HEK293 (cell line): ENCODE measurements at regions not wholly inside any gene's neighbourhood (a gene's known extent, or its start where the extent isn't known, plus 50 kb on each side); places are given as distances from the start of the nearest gene placed in this dataset.

Source experiments
- CTCF ChIA-PET: fragments of 350-600 bp; formaldehyde crosslinking; extraction: SDS; loops from one replicate; lab custom pipeline; 2021; ENCODE audit warnings: antibody characterized with exemption; lab: Yijun Ruan, JAX
- POLR2A ChIA-PET: fragments of 300-600 bp; formaldehyde crosslinking; extraction: SDS; loops from one replicate; lab custom pipeline; 2020; ENCODE audit warnings: antibody characterized with exemption, inconsistent platforms; lab: Yijun Ruan, JAX
- H3K27ac ChIP-seq: fragments of 200-500 bp; sonication (Bioruptor generic); 2 replicates; pipeline ENCODE4 v1.5.1; 2014; ENCODE audit warnings: low read depth, low read length, control low read depth, inconsistent platforms; ENCODE audit errors: extremely low read depth
- H3K36me3 ChIP-seq, 2 experiments: fragments of 200-500 bp in 1 of 2; sonication (Bioruptor generic) in 1 of 2; 1 replicate in 1 of 2; 2 replicates in 1 of 2; pipeline ENCODE4 v1.5.1; 2014 to 2017; ENCODE audit warnings: inconsistent platforms in 2 of 2, low read length in 2 of 2; ENCODE audit not compliant: control insufficient read depth in 2 of 2, insufficient read depth in 1 of 2
- H3K4me1 ChIP-seq: fragments of 200-500 bp; sonication (Bioruptor generic); 2 replicates; pipeline ENCODE4 v1.5.1; 2014; ENCODE audit warnings: mild to moderate bottlenecking, low read length, inconsistent platforms; ENCODE audit not compliant: control insufficient read depth, insufficient read depth
- H3K4me3 ChIP-seq: 2 replicates; pipeline ENCODE4 v1.5.1; 2011; ENCODE audit warnings: low read depth, mild to moderate bottlenecking, control low read depth, low read length, moderate library complexity
- H3K9me3 ChIP-seq: fragments of 200-500 bp; sonication (Bioruptor generic); 2 replicates; pipeline ENCODE4 v1.5.1; 2014; ENCODE audit warnings: low read depth, low read length, inconsistent platforms; ENCODE audit not compliant: control insufficient read depth, insufficient read depth
- HOXD13 ChIP-seq: sonication (generic); formaldehyde crosslinking; IDR thresholded peaks from 2 replicates; pipeline ENCODE4 v1.8.0; 2022; ENCODE audit warnings: missing genetic modification reagents, borderline replicate concordance
- PRDM6 ChIP-seq: fragments of 450-650 bp; formaldehyde crosslinking; IDR thresholded peaks from 2 replicates; pipeline ENCODE4 v1.5.1; 2017; ENCODE audit warnings: missing biosample characterization, missing genetic modification characterization
- REPIN1 ChIP-seq: fragments of 450-650 bp; formaldehyde crosslinking; IDR thresholded peaks from 2 replicates; pipeline ENCODE4 v1.5.1; 2017; ENCODE audit warnings: missing biosample characterization, missing genetic modification characterization, low read depth
- REST ChIP-seq: fragments of 450-650 bp; formaldehyde crosslinking; IDR thresholded peaks from 2 replicates; pipeline ENCODE4 v1.5.1; 2016; ENCODE audit warnings: missing biosample characterization, missing genetic modification characterization
- ZNF121 ChIP-seq: fragments of 450-650 bp; formaldehyde crosslinking; IDR thresholded peaks from 2 replicates; pipeline ENCODE4 v1.5.1; 2016; ENCODE audit warnings: missing biosample characterization, missing genetic modification characterization
- ZNF133 ChIP-seq: fragments of 450-650 bp; formaldehyde crosslinking; IDR thresholded peaks from 2 replicates; pipeline ENCODE4 v1.5.1; 2016; ENCODE audit warnings: missing biosample characterization, missing genetic modification characterization
- ZNF155 ChIP-seq: fragments of 450-650 bp; formaldehyde crosslinking; IDR thresholded peaks from 2 replicates; pipeline ENCODE4 v1.5.1; 2016; ENCODE audit warnings: missing biosample characterization, missing genetic modification characterization
- ZNF174 ChIP-seq: fragments of 450-650 bp; formaldehyde crosslinking; IDR thresholded peaks from 2 replicates; pipeline ENCODE4 v1.5.0; 2017; ENCODE audit warnings: missing biosample characterization, mild to moderate bottlenecking, missing genetic modification characterization
- ZNF274 ChIP-seq, 2 experiments: fragments of 200-500 bp in 1 of 2; fragments of 450-650 bp in 1 of 2; sonication (Bioruptor generic) in 1 of 2; formaldehyde crosslinking in 1 of 2; IDR thresholded peaks; 2 replicates each; pipeline versions ENCODE4 v1.5.1 to v1.6.1; 2014 to 2016; ENCODE audit warnings: borderline replicate concordance in 1 of 2, inconsistent platforms in 1 of 2, low read length in 1 of 2, missing biosample characterization in 1 of 2, missing genetic modification characterization in 1 of 2
- ZNF335 ChIP-seq: fragments of 450-650 bp; formaldehyde crosslinking; conservative IDR thresholded peaks from 2 replicates; pipeline ENCODE4 v1.5.1; 2016; ENCODE audit warnings: missing biosample characterization, missing genetic modification characterization
- ZNF426 ChIP-seq: fragments of 450-650 bp; formaldehyde crosslinking; IDR thresholded peaks from 2 replicates; pipeline ENCODE4 v1.5.1; 2017; ENCODE audit warnings: missing biosample characterization, missing genetic modification characterization, mild to moderate bottlenecking, inconsistent platforms, moderate library complexity
- ZNF544 ChIP-seq: fragments of 450-650 bp; formaldehyde crosslinking; IDR thresholded peaks from 2 replicates; pipeline ENCODE4 v1.5.0; 2017; ENCODE audit warnings: missing biosample characterization, missing genetic modification characterization
- ZNF561 ChIP-seq: fragments of 450-650 bp; IDR thresholded peaks from 2 replicates; pipeline ENCODE4 v1.5.1; 2018; ENCODE audit warnings: missing biosample characterization, missing genetic modification characterization, borderline replicate concordance
- ZNF624 ChIP-seq: fragments of 450-650 bp; formaldehyde crosslinking; IDR thresholded peaks from 2 replicates; pipeline ENCODE4 v1.5.1; 2017; ENCODE audit warnings: missing biosample characterization, missing genetic modification characterization
- ZNF660 ChIP-seq: fragments of 450-650 bp; IDR thresholded peaks from 2 replicates; pipeline ENCODE4 v1.5.1; 2018; ENCODE audit warnings: missing biosample characterization, mild to moderate bottlenecking, missing genetic modification characterization
- ZNF701 ChIP-seq: fragments of 450-650 bp; formaldehyde crosslinking; IDR thresholded peaks from 2 replicates; pipeline ENCODE4 v1.5.1; 2016; ENCODE audit warnings: missing biosample characterization, missing genetic modification characterization
- ZNF791 ChIP-seq: fragments of 450-650 bp; formaldehyde crosslinking; IDR thresholded peaks from 2 replicates; pipeline ENCODE4 v1.5.1; 2016; ENCODE audit warnings: missing biosample characterization, missing genetic modification characterization
- ZSCAN5A ChIP-seq: fragments of 450-650 bp; formaldehyde crosslinking; IDR thresholded peaks from 2 replicates; pipeline ENCODE4 v1.5.1; 2016; ENCODE audit warnings: missing biosample characterization, missing genetic modification characterization
- TF ChIP-seq, protein P1 (sequence below): fragments of 450-650 bp; formaldehyde crosslinking; IDR thresholded peaks from 2 replicates; pipeline ENCODE4 v1.5.1; 2017; ENCODE audit warnings: missing biosample characterization, missing genetic modification characterization
- TF ChIP-seq, protein P2 (sequence below): fragments of 450-650 bp; formaldehyde crosslinking; IDR thresholded peaks from 2 replicates; pipeline ENCODE4 v1.5.1; 2016; ENCODE audit warnings: missing biosample characterization, missing genetic modification characterization
- TF ChIP-seq, protein P3 (sequence below): fragments of 450-650 bp; formaldehyde crosslinking; IDR thresholded peaks from 2 replicates; pipeline ENCODE4 v1.5.1; 2016; ENCODE audit warnings: missing biosample characterization, missing genetic modification characterization

DNA sequence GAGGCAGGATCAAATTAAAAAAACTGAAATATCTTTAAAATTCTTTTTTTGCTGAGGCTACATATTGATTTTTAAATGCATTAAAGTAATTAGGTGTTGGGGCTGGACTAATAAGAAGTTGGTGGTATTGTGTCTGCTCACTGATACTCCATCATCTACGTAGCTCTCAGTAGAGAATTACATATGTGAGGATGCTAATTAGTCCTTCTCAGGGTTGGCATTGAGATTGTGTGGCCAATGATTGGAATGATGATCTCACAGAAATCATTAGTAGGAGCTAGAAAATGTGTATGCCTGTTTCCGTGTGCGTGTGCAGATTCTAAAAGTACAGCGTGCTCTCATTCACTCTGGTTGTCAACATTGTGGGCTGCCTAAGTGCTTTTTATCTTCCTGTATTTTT lies 283.8 kb downstream of the SH3GL2 start:
- H3K27ac ChIP-seq = no peak overlapping the region
- ChIA-PET POLR2A (no interaction called here), CTCF (interaction anchor here (0.6 to 0.7 kb wide), 2 partner anchors 151 to 1166 kb away, joined by 3 read pairs; no protein-coding TSS in a partner anchor)
- H3K4me1 ChIP-seq = peaks cover 3% of the 10 kb centered on the region; the same call in 1 of the 2 replicates
- H3K36me3 ChIP-seq = no peaks in the 10 kb centered on the region
- no peaks in the 10 kb centered on the region for H3K9me3 ChIP-seq
- no peak overlapping the region for H3K4me3 ChIP-seq
- TF ChIP-seq ZNF133 (tag by site-specific recombination) (no peak), ZNF561 (tag by site-specific recombination) (no peak), ZSCAN5A (tag by site-specific recombination) (no peak), ZNF174 (tag by site-specific recombination) (no peak), REST (tag by site-specific recombination) (no peak), ZNF544 (tag by site-specific recombination) (no peak), ZNF624 (tag by site-specific recombination) (no peak), PRDM6 (no peak), HOXD13 (CRISPR knock-in tag) (no peak), ZNF274 (IDR thresholded peaks at IDR 0.05; ENCODE audit: low read length) (no peak), ZNF274 (tag by site-specific recombination; IDR thresholded peaks at IDR 0.05; ENCODE audit: borderline replicate concordance) (no peak), ZNF701 (no peak), ZNF660 (tag by site-specific recombination) (no peak)
- TF ChIP-seq, protein P1, sequence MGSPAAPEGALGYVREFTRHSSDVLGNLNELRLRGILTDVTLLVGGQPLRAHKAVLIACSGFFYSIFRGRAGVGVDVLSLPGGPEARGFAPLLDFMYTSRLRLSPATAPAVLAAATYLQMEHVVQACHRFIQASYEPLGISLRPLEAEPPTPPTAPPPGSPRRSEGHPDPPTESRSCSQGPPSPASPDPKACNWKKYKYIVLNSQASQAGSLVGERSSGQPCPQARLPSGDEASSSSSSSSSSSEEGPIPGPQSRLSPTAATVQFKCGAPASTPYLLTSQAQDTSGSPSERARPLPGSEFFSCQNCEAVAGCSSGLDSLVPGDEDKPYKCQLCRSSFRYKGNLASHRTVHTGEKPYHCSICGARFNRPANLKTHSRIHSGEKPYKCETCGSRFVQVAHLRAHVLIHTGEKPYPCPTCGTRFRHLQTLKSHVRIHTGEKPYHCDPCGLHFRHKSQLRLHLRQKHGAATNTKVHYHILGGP = no peak
- TF ChIP-seq, protein P2, sequence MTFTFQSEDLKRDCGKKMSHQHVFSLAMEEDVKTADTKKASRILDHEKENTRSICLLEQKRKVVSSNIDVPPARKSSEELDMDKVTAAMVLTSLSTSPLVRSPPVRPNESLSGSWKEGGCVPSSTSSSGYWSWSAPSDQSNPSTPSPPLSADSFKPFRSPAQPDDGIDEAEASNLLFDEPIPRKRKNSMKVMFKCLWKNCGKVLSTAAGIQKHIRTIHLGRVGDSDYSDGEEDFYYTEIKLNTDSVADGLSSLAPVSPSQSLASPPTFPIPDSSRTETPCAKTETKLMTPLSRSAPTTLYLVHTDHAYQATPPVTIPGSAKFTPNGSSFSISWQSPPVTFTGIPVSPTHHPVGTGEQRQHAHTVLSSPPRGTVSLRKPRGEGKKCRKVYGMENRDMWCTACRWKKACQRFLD = no peak
- TF ChIP-seq, all 188 proteins: peak for 0

GRCh38 chr9:17863213-17863883 lies 284.5 kb downstream of the SH3GL2 start:
- H3K27ac ChIP-seq = no peak overlapping the region
- ChIA-PET POLR2A (no interaction called here), CTCF (interaction anchor here (0.6 to 1.3 kb wide), 2 partner anchors 51 to 150 kb away, joined by 3 to 4 read pairs; no protein-coding TSS in a partner anchor)
- no peaks in the 10 kb centered on the region for H3K36me3 ChIP-seq
- no peaks in the 10 kb centered on the region for H3K9me3 ChIP-seq
- H3K4me3 ChIP-seq = no peak overlapping the region
- peaks cover 3% of the 10 kb centered on the region; the same call in 1 of the 2 replicates for H3K4me1 ChIP-seq
- TF ChIP-seq, protein P3, sequence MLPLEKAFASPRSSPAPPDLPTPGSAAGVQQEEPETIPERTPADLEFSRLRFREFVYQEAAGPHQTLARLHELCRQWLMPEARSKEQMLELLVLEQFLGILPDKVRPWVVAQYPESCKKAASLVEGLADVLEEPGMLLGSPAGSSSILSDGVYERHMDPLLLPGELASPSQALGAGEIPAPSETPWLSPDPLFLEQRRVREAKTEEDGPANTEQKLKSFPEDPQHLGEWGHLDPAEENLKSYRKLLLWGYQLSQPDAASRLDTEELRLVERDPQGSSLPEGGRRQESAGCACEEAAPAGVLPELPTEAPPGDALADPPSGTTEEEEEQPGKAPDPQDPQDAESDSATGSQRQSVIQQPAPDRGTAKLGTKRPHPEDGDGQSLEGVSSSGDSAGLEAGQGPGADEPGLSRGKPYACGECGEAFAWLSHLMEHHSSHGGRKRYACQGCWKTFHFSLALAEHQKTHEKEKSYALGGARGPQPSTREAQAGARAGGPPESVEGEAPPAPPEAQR = no peak
- TF ChIP-seq ZNF426 (tag by site-specific recombination) (no peak), ZNF155 (tag by site-specific recombination) (no peak), ZNF335 (tag by site-specific recombination) (no peak), REPIN1 (no peak), ZNF791 (tag by site-specific recombination) (no peak), ZNF121 (no peak)
- TF ChIP-seq, all 188 proteins: peak for 0
